ENCODE measurements at regions not wholly inside any gene's neighbourhood (a gene's known extent, or its start where the extent isn't known, plus 50 kb on each side); places are given as distances from the start of the nearest gene placed in this dataset.

DNA sequence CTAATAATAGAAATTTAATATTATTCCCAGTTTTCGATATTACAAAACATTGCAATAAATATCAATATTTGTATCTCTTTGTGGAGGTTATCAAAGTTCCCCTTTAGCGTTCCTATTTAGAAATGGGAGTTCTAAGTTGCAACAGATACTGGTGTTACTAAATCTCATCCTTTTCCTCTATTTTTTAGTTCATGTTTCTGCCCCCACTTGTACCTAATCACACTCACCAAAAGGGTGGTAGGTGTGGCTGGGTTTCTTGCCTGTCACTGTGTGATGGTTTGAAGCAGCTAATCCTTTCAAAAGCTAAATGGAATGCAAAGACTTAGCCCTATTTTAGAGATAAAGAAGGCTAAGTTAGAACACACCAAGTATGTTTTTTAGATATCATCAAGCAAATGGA lies 997.9 kb downstream of the TSN start (continued):
- TF ChIP-seq GFI1B (tag by site-specific recombination; IDR thresholded peaks at IDR 0.05), result no peak

DNA sequence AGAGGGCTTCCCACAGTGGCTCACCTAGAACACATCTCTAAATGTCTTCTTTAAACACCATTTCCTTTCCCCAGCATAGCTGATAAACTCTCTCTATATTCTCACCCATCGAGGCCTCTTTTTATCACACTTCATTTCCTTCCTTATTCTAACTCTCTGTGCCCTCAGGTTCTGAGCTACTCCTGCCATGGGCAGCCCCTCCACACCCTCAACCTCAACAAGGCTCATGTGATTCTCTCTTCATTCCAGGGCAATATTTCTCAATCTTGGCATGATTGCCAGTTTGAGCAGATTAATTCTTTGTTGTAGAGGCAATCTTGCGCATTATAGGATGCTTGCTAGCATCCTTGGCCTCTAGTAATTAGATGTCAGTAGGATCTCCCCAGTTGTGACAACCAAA lies 999.1 kb downstream of the TSN start:
- Histone ChIP-seq H3K4me3 (ENCODE audit: low read depth, low read length) (no peak overlapping the region), H3K9me3 (ENCODE audit: control insufficient read depth, insufficient read depth, low read depth, low read length) (no peaks in the 10 kb centered on the region), H3K36me3 (ENCODE audit: control insufficient read depth in 2 of 2, insufficient read depth in 1 of 2, low read length in 2 of 2) (no peaks in the 10 kb centered on the region), H3K27ac (ENCODE audit: extremely low read depth, low read depth, low read length) (no peak overlapping the region), H3K4me1 (ENCODE audit: control insufficient read depth, insufficient read depth, low read length) (no peaks in the 10 kb centered on the region)
- TF ChIP-seq, protein P1, sequence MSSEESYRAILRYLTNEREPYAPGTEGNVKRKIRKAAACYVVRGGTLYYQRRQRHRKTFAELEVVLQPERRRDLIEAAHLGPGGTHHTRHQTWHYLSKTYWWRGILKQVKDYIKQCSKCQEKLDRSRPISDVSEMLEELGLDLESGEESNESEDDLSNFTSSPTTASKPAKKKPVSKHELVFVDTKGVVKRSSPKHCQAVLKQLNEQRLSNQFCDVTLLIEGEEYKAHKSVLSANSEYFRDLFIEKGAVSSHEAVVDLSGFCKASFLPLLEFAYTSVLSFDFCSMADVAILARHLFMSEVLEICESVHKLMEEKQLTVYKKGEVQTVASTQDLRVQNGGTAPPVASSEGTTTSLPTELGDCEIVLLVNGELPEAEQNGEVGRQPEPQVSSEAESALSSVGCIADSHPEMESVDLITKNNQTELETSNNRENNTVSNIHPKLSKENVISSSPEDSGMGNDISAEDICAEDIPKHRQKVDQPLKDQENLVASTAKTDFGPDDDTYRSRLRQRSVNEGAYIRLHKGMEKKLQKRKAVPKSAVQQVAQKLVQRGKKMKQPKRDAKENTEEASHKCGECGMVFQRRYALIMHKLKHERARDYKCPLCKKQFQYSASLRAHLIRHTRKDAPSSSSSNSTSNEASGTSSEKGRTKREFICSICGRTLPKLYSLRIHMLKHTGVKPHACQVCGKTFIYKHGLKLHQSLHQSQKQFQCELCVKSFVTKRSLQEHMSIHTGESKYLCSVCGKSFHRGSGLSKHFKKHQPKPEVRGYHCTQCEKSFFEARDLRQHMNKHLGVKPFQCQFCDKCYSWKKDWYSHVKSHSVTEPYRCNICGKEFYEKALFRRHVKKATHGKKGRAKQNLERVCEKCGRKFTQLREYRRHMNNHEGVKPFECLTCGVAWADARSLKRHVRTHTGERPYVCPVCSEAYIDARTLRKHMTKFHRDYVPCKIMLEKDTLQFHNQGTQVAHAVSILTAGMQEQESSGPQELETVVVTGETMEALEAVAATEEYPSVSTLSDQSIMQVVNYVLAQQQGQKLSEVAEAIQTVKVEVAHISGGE (tag by site-specific recombination; conservative IDR thresholded peaks at IDR 0.05; ENCODE audit: low read depth), result no peak
- TF ChIP-seq OVOL3 (tag by site-specific recombination; IDR thresholded peaks at IDR 0.05) (no peak), ZNF37A (tag by site-specific recombination; IDR thresholded peaks at IDR 0.05) (no peak)
- ChIA-PET POLR2A (no interaction called here), CTCF (interaction anchor here (0.6 kb wide), 1 partner anchor 449 kb away, joined by 3 read pairs; no protein-coding TSS in a partner anchor)

DNA sequence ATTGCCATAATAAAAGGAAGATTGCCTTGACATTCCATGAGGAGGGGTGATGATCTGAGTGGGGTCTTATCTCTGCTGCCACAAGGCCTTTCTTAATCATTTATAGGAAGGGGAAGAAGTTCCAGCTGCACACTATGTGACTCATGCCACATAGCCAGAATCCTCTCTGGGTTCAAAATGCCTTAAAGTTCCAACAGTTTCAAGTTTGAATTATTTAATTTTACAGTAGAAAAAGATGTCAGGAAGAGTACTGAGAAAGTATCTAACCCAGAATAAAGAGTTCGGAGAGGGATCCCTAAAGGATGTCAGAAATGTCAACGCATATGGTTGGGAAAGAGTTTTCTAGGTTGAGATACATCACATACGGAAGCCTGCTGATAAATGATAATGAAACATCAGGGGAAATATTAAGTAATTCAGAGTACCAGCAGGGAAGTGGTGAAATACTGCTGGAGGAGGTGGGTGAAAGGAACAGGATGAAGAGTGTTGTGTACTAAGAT lies 999.9 kb downstream of the TSN start:
- no peaks in the 10 kb centered on the region for H3K36me3 ChIP-seq (ENCODE audit: control insufficient read depth in 2 of 2, insufficient read depth in 1 of 2, low read length in 2 of 2)
- POLR2A ChIA-PET, result no interaction called here
- no peak overlapping the region for H3K4me3 ChIP-seq (ENCODE audit: low read depth, low read length)
- no peak for TF ChIP-seq ZNF549 (tag by site-specific recombination; IDR thresholded peaks at IDR 0.05)
- H3K27ac ChIP-seq (ENCODE audit: extremely low read depth, low read depth, low read length), result no peak overlapping the region
- no peaks in the 10 kb centered on the region for H3K4me1 ChIP-seq (ENCODE audit: control insufficient read depth, insufficient read depth, low read length)
- CTCF ChIA-PET, result no interaction called here
- no peaks in the 10 kb centered on the region for H3K9me3 ChIP-seq (ENCODE audit: control insufficient read depth, insufficient read depth, low read depth, low read length)

DNA sequence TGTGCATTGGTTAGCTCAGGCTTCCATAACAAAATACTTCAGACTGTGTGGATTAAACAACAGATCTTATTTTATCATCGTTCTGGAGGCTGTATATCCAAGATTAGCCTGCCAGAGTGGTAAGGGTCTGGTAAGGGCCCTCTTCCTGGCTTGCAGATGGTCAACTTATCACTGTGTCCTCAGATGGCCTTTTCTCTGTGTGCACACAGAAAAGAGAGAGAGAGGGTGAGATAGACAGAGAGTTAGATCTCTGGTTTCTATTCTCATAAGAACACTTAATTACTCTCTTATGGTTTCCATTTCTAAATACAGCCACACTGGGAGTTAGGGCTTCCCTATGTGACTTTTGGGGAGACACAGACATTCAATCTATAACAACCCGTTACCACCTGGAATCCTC lies 1003.5 kb downstream of the TSN start:
- TF ChIP-seq, protein P2, sequence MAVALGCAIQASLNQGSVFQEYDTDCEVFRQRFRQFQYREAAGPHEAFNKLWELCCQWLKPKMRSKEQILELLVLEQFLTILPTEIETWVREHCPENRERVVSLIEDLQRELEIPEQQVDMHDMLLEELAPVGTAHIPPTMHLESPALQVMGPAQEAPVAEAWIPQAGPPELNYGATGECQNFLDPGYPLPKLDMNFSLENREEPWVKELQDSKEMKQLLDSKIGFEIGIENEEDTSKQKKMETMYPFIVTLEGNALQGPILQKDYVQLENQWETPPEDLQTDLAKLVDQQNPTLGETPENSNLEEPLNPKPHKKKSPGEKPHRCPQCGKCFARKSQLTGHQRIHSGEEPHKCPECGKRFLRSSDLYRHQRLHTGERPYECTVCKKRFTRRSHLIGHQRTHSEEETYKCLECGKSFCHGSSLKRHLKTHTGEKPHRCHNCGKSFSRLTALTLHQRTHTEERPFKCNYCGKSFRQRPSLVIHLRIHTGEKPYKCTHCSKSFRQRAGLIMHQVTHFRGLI (tag by site-specific recombination; IDR thresholded peaks at IDR 0.05), result no peak
- TF ChIP-seq, protein P3, sequence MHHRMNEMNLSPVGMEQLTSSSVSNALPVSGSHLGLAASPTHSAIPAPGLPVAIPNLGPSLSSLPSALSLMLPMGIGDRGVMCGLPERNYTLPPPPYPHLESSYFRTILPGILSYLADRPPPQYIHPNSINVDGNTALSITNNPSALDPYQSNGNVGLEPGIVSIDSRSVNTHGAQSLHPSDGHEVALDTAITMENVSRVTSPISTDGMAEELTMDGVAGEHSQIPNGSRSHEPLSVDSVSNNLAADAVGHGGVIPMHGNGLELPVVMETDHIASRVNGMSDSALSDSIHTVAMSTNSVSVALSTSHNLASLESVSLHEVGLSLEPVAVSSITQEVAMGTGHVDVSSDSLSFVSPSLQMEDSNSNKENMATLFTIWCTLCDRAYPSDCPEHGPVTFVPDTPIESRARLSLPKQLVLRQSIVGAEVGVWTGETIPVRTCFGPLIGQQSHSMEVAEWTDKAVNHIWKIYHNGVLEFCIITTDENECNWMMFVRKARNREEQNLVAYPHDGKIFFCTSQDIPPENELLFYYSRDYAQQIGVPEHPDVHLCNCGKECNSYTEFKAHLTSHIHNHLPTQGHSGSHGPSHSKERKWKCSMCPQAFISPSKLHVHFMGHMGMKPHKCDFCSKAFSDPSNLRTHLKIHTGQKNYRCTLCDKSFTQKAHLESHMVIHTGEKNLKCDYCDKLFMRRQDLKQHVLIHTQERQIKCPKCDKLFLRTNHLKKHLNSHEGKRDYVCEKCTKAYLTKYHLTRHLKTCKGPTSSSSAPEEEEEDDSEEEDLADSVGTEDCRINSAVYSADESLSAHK (tag by site-specific recombination; IDR thresholded peaks at IDR 0.05), result no peak
- TF ChIP-seq ZNF426 (tag by site-specific recombination; IDR thresholded peaks at IDR 0.05) (no peak), ZNF221 (tag by site-specific recombination; IDR thresholded peaks at IDR 0.05; ENCODE audit: borderline replicate concordance) (no peak), YY2 (tag by site-specific recombination; IDR thresholded peaks at IDR 0.05) (no peak), ZNF354C (tag by site-specific recombination; IDR thresholded peaks at IDR 0.05; ENCODE audit: borderline replicate concordance, low read depth) (no peak), HOXC10 (CRISPR knock-in tag; IDR thresholded peaks at IDR 0.05) (no peak), ZNF211 (tag by site-specific recombination; IDR thresholded peaks at IDR 0.05; ENCODE audit: low read depth) (no peak), ZNF670 (tag by site-specific recombination; IDR thresholded peaks at IDR 0.05; ENCODE audit: low read depth) (no peak), ZNF169 (tag by site-specific recombination; IDR thresholded peaks at IDR 0.05) (no peak), ZNF600 (tag by site-specific recombination; IDR thresholded peaks at IDR 0.05) (no peak), ZBTB48 (tag by site-specific recombination; IDR thresholded peaks at IDR 0.05) (no peak)
- CTCF ChIA-PET, result no interaction called here
- H3K4me3 ChIP-seq (ENCODE audit: low read depth, low read length), result no peak overlapping the region
- POLR2A ChIA-PET, result no interaction called here
- no peaks in the 10 kb centered on the region for H3K4me1 ChIP-seq (ENCODE audit: control insufficient read depth, insufficient read depth, low read length)
- H3K36me3 ChIP-seq (ENCODE audit: control insufficient read depth in 2 of 2, insufficient read depth in 1 of 2, low read length in 2 of 2), result no peaks in the 10 kb centered on the region
- H3K27ac ChIP-seq (ENCODE audit: extremely low read depth, low read depth, low read length), result no peak overlapping the region
- H3K9me3 ChIP-seq (ENCODE audit: control insufficient read depth, insufficient read depth, low read depth, low read length), result no peaks in the 10 kb centered on the region
